H9 (cell line): ENCODE measurements at regions not wholly inside any gene's neighbourhood (a gene's known extent, or its start where the extent isn't known, plus 50 kb on each side); places are given as distances from the start of the nearest gene placed in this dataset.

ENCODE experiments used
- DNase-seq: peaks from one replicate; pipeline ENCODE4 v3.0.0-alpha.2; 2017
- H2AFZ ChIP-seq: one replicate; pipeline ENCODE4 v1.6.1; 2013; ENCODE audit warnings: mild to moderate bottlenecking, low read length, control low read depth, moderate library complexity
- H2AK5ac ChIP-seq: 2 replicates; pipeline ENCODE4 v1.6.1; 2013; ENCODE audit warnings: low read length, control low read depth, mixed read lengths; ENCODE audit not compliant: insufficient read length
- H2BK120ac ChIP-seq: one replicate; pipeline ENCODE4 v1.6.1; 2013; ENCODE audit warnings: low read depth, mild to moderate bottlenecking, low read length, control low read depth, inconsistent platforms; ENCODE audit not compliant: poor library complexity, severe bottlenecking
- H2BK12ac ChIP-seq: 2 replicates; pipeline ENCODE4 v1.6.1; 2013; ENCODE audit warnings: low read length, control low read depth, mixed read lengths, low read depth; ENCODE audit not compliant: insufficient read length
- H2BK15ac ChIP-seq: 2 replicates; pipeline ENCODE4 v1.6.1; 2013; ENCODE audit warnings: low read depth, low read length, control low read depth
- H2BK20ac ChIP-seq: one replicate; pipeline ENCODE4 v1.6.1; 2013; ENCODE audit warnings: low read depth, mild to moderate bottlenecking, low read length, control low read depth, inconsistent platforms; ENCODE audit not compliant: poor library complexity, severe bottlenecking
- H2BK5ac ChIP-seq: 2 replicates; pipeline ENCODE4 v1.6.1; 2013; ENCODE audit warnings: low read length, control low read depth, mixed read lengths; ENCODE audit not compliant: insufficient read length
- H3K14ac ChIP-seq: 2 replicates; pipeline ENCODE4 v1.6.1; 2013; ENCODE audit warnings: low read length, control low read depth; ENCODE audit not compliant: insufficient read depth
- H3K18ac ChIP-seq: 2 replicates; pipeline ENCODE4 v1.6.1; 2013; ENCODE audit warnings: low read depth, mild to moderate bottlenecking, mixed read lengths, low read length, control low read depth; ENCODE audit not compliant: insufficient read length
- H3K23ac ChIP-seq: 2 replicates; pipeline ENCODE4 v1.6.1; 2013; ENCODE audit warnings: low read length, control low read depth, mixed read lengths, low read depth; ENCODE audit not compliant: insufficient read length
- H3K23me2 ChIP-seq: 2 replicates; pipeline ENCODE4 v1.6.1; 2013; ENCODE audit warnings: low read depth, mild to moderate bottlenecking, mixed read lengths, low read length, control low read depth; ENCODE audit not compliant: insufficient read length, poor library complexity, severe bottlenecking
- H3K27ac ChIP-seq: 2 replicates; pipeline ENCODE4 v1.5.1; 2013; ENCODE audit warnings: low read length, control low read depth, mixed read lengths, low read depth; ENCODE audit not compliant: insufficient read length
- H3K27me3 ChIP-seq: 2 replicates; pipeline ENCODE4 v1.6.1; 2013; ENCODE audit warnings: low read length, control low read depth, inconsistent platforms; ENCODE audit not compliant: insufficient read depth
- H3K4ac ChIP-seq: 2 replicates; pipeline ENCODE4 v1.6.1; 2013; ENCODE audit warnings: low read depth, mild to moderate bottlenecking, control low read depth, inconsistent platforms, low read length, moderate library complexity
- H3K4me1 ChIP-seq: 2 replicates; pipeline ENCODE4 v1.6.1; 2013; ENCODE audit warnings: low read length, control low read depth, inconsistent platforms; ENCODE audit not compliant: insufficient read depth
- H3K4me2 ChIP-seq: 2 replicates; pipeline ENCODE4 v1.6.1; 2013; ENCODE audit warnings: low read length, control low read depth, mixed read lengths; ENCODE audit not compliant: insufficient read length, insufficient read depth
- H3K56ac ChIP-seq: 2 replicates; pipeline ENCODE4 v1.6.1; 2013; ENCODE audit warnings: low read depth, mild to moderate bottlenecking, mixed read lengths, low read length, control low read depth; ENCODE audit not compliant: insufficient read length
- H3K79me1 ChIP-seq: 2 replicates; pipeline ENCODE4 v1.6.1; 2013; ENCODE audit warnings: low read depth, mild to moderate bottlenecking, moderate library complexity, low read length, control low read depth, inconsistent platforms; ENCODE audit not compliant: insufficient read depth, poor library complexity, severe bottlenecking
- H3K79me2 ChIP-seq: 2 replicates; pipeline ENCODE4 v1.6.1; 2013; ENCODE audit warnings: low read length, control low read depth, inconsistent platforms; ENCODE audit not compliant: insufficient read depth
- H3K9ac ChIP-seq: 2 replicates; pipeline ENCODE4 v1.6.1; 2013; ENCODE audit warnings: low read length, control low read depth, mixed read lengths; ENCODE audit not compliant: insufficient read length; ENCODE audit errors: extremely low read depth
- H3K9me3 ChIP-seq: one replicate; pipeline ENCODE4 v1.6.1; 2013; ENCODE audit warnings: low read depth, low read length, inconsistent platforms; ENCODE audit not compliant: control insufficient read depth
- H3T11ph ChIP-seq: one replicate; pipeline ENCODE4 v1.6.1; 2013; ENCODE audit warnings: mild to moderate bottlenecking, low read length, control low read depth, inconsistent platforms
- H4K20me1 ChIP-seq: one replicate; pipeline ENCODE4 v1.6.1; 2013; ENCODE audit not compliant: control insufficient read depth, insufficient read length, insufficient read depth
- H4K5ac ChIP-seq: 2 replicates; pipeline ENCODE4 v1.6.1; 2013; ENCODE audit warnings: low read depth, mild to moderate bottlenecking, mixed read lengths, low read length, control low read depth; ENCODE audit not compliant: insufficient read length
- H4K8ac ChIP-seq: replicated peaks from 2 replicates; pipeline ENCODE4 v1.6.1; 2013; ENCODE audit warnings: low read length, control low read depth, mixed read lengths, low read depth; ENCODE audit not compliant: insufficient read length
- H4K91ac ChIP-seq: 2 replicates; pipeline ENCODE4 v1.6.1; 2013; ENCODE audit warnings: low read depth, mild to moderate bottlenecking, moderate library complexity, mixed read lengths, low read length, control low read depth; ENCODE audit not compliant: insufficient read length
- H3K27ac Mint-ChIP-seq, 3 experiments: 2 replicates in 2 of 3; 3 replicates in 1 of 3; pipeline ENCODE4 v1.8.0; 2020 to 2021; ENCODE audit warnings: mixed read lengths in 3 of 3, mild to moderate bottlenecking in 1 of 3, moderate library complexity in 1 of 3
- H3K27me3 Mint-ChIP-seq: 2 replicates; pipeline ENCODE4 v1.8.0; 2021; ENCODE audit warnings: low read depth, mild to moderate bottlenecking, moderate library complexity, mixed read lengths
- H3K36me3 Mint-ChIP-seq, 3 experiments: 2 replicates in 2 of 3; 3 replicates in 1 of 3; pipeline ENCODE4 v1.8.0; 2020 to 2021; ENCODE audit warnings: low read depth in 3 of 3, mixed read lengths in 3 of 3; ENCODE audit not compliant: insufficient read depth in 1 of 3
- H3K4me1 Mint-ChIP-seq, 2 experiments: 2 replicates each; pipeline ENCODE4 v1.8.0; 2020; ENCODE audit warnings: mixed read lengths in 2 of 2
- H3K4me3 Mint-ChIP-seq, 2 experiments: 2 replicates in 1 of 2; 3 replicates in 1 of 2; pipeline ENCODE4 v1.8.0; 2020 to 2021; ENCODE audit warnings: mild to moderate bottlenecking in 2 of 2, mixed read lengths in 2 of 2, moderate library complexity in 1 of 2
- H3K9me3 Mint-ChIP-seq, 2 experiments: 2 replicates in 1 of 2; 3 replicates in 1 of 2; pipeline ENCODE4 v1.8.0; 2020; ENCODE audit warnings: mild to moderate bottlenecking in 2 of 2, mixed read lengths in 2 of 2, moderate library complexity in 1 of 2
- CTCF ChIP-seq: fragments of 200-600 bp; sonication (generic); conservative IDR thresholded peaks from 3 replicates; pipeline ENCODE4 v1.8.0; 2021; ENCODE audit warnings: antibody characterized with exemption, mild to moderate bottlenecking
- WGBS: extraction: QIAGEN DNeasy Blood & Tissue Kit; methylation state at CpG from one replicate; pipeline ENCODE4 v1.1.7; 2013; ENCODE audit warnings: missing lambda C conversion rate, low lambda C conversion rate, mixed read lengths; ENCODE audit not compliant: insufficient read length; ENCODE audit errors: extremely low coverage; 5-methylcytosine and 5-hydroxymethylcytosine counted together

GRCh38 chr4:159018062-159018629 lies 84.7 kb upstream of the RAPGEF2 start:
- H2BK5ac ChIP-seq: no peak overlapping the region

More at GRCh38 chr4:159018062-159018629, 84.7 kb upstream of the RAPGEF2 start:
- H3K27ac ChIP-seq: no peak overlapping the region
- no peak overlapping the region for H3K23ac ChIP-seq
- no peaks in the 10 kb centered on the region; the same call in 1 of the 2 replicates for H3K27me3 ChIP-seq
- H3K4me2 ChIP-seq: no peak overlapping the region
- no peak overlapping the region for H3K9ac ChIP-seq
- no peak for DNase-seq
- no peak overlapping the region for H2BK15ac ChIP-seq
- no peak overlapping the region for H3K56ac ChIP-seq
- no peak overlapping the region for H4K91ac ChIP-seq
- H4K20me1 ChIP-seq: no peaks in the 10 kb centered on the region
- no peak overlapping the region for H3T11ph ChIP-seq
- no peak overlapping the region for H2AK5ac ChIP-seq
- WGBS: no CpG with 5 or more reads among the region's 4 CpGs
- H3K9me3 Mint-ChIP-seq: no peaks in the 10 kb centered on the region
- H3K4me1 Mint-ChIP-seq: peaks cover 58 to 61% of the 10 kb centered on the region in 2 experiments
- H3K4me3 Mint-ChIP-seq: no peak overlapping the region
- no peak overlapping the region for H2BK120ac ChIP-seq
- H2AFZ ChIP-seq: no peak overlapping the region
- H3K14ac ChIP-seq: no peak overlapping the region
- H4K8ac ChIP-seq: no peak overlapping the region
- no peak overlapping the region for H2BK20ac ChIP-seq
- H2BK12ac ChIP-seq: peak overlapping the region; percentile 78
- H3K36me3 Mint-ChIP-seq: no peaks in the 10 kb centered on the region
- H3K79me2 ChIP-seq: no peaks in the 10 kb centered on the region
- H3K18ac ChIP-seq: peak overlapping the region; percentile 46
- H3K27ac Mint-ChIP-seq: no peak overlapping the region
- no peaks in the 10 kb centered on the region for H3K9me3 ChIP-seq
- H3K4me1 ChIP-seq: peaks cover 8% of the 10 kb centered on the region; the same call in 1 of the 2 replicates
- no peaks in the 10 kb centered on the region for H3K79me1 ChIP-seq
- TF ChIP-seq CTCF: no peak
- peaks cover 29% of the 10 kb centered on the region for H3K27me3 Mint-ChIP-seq
- H4K5ac ChIP-seq: no peak overlapping the region
- H3K4ac ChIP-seq: no peak overlapping the region
- H3K23me2 ChIP-seq: no peaks in the 10 kb centered on the region
